GM18951 (cell line): ENCODE measurements at regions not wholly inside any gene's neighbourhood (a gene's known extent, or its start where the extent isn't known, plus 50 kb on each side); places are given as distances from the start of the nearest gene placed in this dataset.

ENCODE experiments used
- POLR2A ChIP-seq: IDR thresholded peaks from 4 replicates; pipeline ENCODE4 v1.6.1; 2011; ENCODE audit warnings: mild to moderate bottlenecking; ENCODE audit not compliant: insufficient read length, insufficient read depth; ENCODE audit errors: extremely low read depth
- in situ Hi-C: fragments of 300-500 bp; cut with MboI; formaldehyde crosslinking; loops from one replicate; pipeline ENCODE4 v1.12.0; 2022; ENCODE audit warnings: low sequenced_read_pairs, mixed read lengths, inconsistent platforms; ENCODE audit not compliant: unreplicated experiment

GRCh38 chr2:224195925-224196571 is 157.0 kb upstream of the SERPINE2 start:
- in situ Hi-C loops = no loop called here
- no peak for TF ChIP-seq POLR2A

GRCh38 chr2:224194161-224194560 is 155.1 kb upstream of the SERPINE2 start:
- no peak for TF ChIP-seq POLR2A
- in situ Hi-C loops = no loop called here

GRCh38 chr2:224191465-224191864 is 152.4 kb upstream of the SERPINE2 start:
- in situ Hi-C loops = no loop called here
- TF ChIP-seq POLR2A = no peak

GRCh38 chr2:224190936-224191270 is 151.8 kb upstream of the SERPINE2 start:
- TF ChIP-seq POLR2A = no peak
- in situ Hi-C loops = no loop called here

- no peak for TF ChIP-seq POLR2A
- in situ Hi-C loops = no loop called here
These were observed 151.3 kb upstream of the SERPINE2 start for GRCh38 chr2:224190234-224190935.

GRCh38 chr2:224187220-224187619 is 148.1 kb upstream of the SERPINE2 start:
- in situ Hi-C loops = no loop called here
- no peak for TF ChIP-seq POLR2A

GRCh38 chr2:224185023-224185601 is 146.0 kb upstream of the SERPINE2 start:
- TF ChIP-seq POLR2A = no peak
- in situ Hi-C loops = no loop called here

GRCh38 chr2:224183086-224183485 is 144.0 kb upstream of the SERPINE2 start:
- no peak for TF ChIP-seq POLR2A
- in situ Hi-C loops = no loop called here

- no peak for TF ChIP-seq POLR2A
- in situ Hi-C loops = no loop called here
These were observed 143.4 kb upstream of the SERPINE2 start for GRCh38 chr2:224182498-224182897.

- in situ Hi-C loops = no loop called here
- no peak for TF ChIP-seq POLR2A
These were observed 142.6 kb upstream of the SERPINE2 start for GRCh38 chr2:224181534-224182155.

- TF ChIP-seq POLR2A = no peak
- in situ Hi-C loops = no loop called here
These were observed 141.7 kb upstream of the SERPINE2 start for GRCh38 chr2:224180810-224181209.

GRCh38 chr2:224178056-224178455 is 139.0 kb upstream of the SERPINE2 start:
- TF ChIP-seq POLR2A = no peak
- in situ Hi-C loops = no loop called here

GRCh38 chr2:224175538-224175937 is 136.5 kb upstream of the SERPINE2 start:
- in situ Hi-C loops = no loop called here
- TF ChIP-seq POLR2A = no peak

GRCh38 chr2:224174990-224175389 is 135.9 kb upstream of the SERPINE2 start:
- no peak for TF ChIP-seq POLR2A
- in situ Hi-C loops = no loop called here
